NCI-H345 (cell line): ENCODE measurements at regions not wholly inside any gene's neighbourhood (a gene's known extent, or its start where the extent isn't known, plus 50 kb on each side); places are given as distances from the start of the nearest gene placed in this dataset.
A peak's percentile ranks its signal among the peaks of the same experiment; 100 is the strongest.

Experiments used
- DNase-seq: peaks from one replicate; lab custom pipeline; 2025; lab: John Stamatoyannopoulos, UW

- DNase-seq, result no peak
Observed at GRCh38 chr13:55467476-55467875, 1673.2 kb upstream of the PRR20A start.

GRCh38 chr13:55483626-55484158 lies 1657.0 kb upstream of the PRR20A start:
- no peak for DNase-seq

GRCh38 chr13:55493297-55493696 lies 1647.4 kb upstream of the PRR20A start:
- DNase-seq, result no peak

GRCh38 chr13:55497486-55497885 lies 1643.2 kb upstream of the PRR20A start:
- DNase-seq, result no peak

DNA sequence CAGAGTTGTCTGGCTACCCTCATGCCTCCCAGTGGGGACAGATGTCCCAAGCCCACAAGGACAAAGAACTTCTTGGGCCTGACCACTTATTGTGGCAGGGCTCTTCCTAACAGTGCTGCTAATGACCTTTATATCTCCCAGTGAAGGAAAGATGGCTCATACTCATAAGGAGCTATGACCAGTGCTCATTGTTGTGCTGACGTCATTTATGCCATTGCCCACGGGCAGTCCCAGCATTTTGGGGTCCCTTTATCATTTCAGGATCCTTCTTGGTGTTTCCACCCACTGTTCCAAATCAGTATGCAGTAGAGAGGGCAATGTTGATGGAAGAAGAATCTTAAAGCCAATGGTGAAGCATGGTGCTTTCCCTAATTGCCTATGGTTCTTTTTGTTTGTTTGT lies 1640.0 kb upstream of the PRR20A start:
- DNase-seq, result no peak

GRCh38 chr13:55516610-55517009 lies 1624.1 kb upstream of the PRR20A start:
- peak; percentile 5 for DNase-seq

DNA sequence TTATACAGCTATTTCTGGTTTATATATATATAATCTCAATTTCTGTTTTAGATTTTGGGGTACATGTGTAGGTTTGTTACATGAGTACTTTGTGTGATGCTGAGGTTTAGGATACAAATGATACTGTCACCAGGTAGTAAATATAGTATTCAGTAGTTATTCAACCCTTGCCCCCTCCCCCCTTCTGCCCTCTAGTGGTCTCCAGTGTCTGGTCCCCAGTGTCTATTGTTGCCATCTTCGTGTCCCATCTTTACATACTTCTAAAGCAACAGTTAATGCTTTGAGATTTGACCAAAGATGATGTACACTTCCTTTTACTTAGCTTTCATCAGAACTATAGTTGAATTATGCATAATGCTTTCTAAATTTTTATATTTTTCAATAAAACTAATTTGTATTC lies 1623.4 kb upstream of the PRR20A start:
- no peak for DNase-seq

DNA sequence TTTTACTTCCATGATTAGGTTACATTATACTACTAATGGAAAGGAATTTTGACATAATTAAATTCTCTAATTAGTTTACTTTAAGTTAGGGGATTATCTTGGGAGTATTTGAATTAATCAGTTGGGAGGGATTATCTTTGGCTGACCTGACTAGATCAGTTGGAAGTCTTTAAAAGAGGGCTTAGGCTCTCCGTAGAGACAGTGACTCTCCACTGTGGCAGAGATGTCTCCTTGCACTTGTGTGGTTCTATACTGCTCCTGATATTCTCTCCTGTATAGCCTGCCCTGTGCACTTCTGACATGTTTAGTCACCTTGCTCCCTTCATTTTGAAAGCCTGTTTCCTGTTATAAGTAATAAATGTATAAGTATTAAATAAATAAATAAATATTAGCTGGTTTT lies 1612.3 kb upstream of the PRR20A start:
- DNase-seq, result no peak

- DNase-seq, result no peak
Observed at GRCh38 chr13:55534306-55534705, 1606.4 kb upstream of the PRR20A start.

GRCh38 chr13:55538424-55538823 lies 1602.3 kb upstream of the PRR20A start:
- DNase-seq, result no peak

- no peak for DNase-seq
Observed at GRCh38 chr13:55543053-55543452, 1597.7 kb upstream of the PRR20A start.

- no peak for DNase-seq
Observed at GRCh38 chr13:55550624-55551023, 1590.1 kb upstream of the PRR20A start.

GRCh38 chr13:55553701-55554100 lies 1587.0 kb upstream of the PRR20A start:
- peak; percentile 85 for DNase-seq

DNA sequence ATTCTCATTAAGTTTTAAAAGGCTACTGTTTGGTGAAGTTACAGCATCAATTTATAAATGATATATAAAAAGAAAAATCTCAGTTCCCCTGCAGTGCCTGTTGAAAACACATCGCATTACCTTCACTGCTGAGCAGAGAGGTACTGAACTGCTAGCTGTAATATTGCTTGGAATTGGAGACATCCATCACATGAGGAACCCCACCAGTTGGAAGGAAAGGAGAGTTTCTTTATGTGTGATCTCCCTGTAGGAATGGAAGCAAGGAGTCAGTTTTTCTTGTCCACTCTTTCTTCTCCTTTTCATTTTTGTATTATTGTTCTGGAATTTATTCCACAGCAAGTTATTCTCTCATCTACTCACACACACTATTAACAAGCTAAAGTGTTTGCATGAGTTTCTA lies 1586.0 kb upstream of the PRR20A start:
- DNase-seq, result no peak

- DNase-seq, result no peak
Observed at GRCh38 chr13:55560331-55560730, 1580.4 kb upstream of the PRR20A start.

DNA sequence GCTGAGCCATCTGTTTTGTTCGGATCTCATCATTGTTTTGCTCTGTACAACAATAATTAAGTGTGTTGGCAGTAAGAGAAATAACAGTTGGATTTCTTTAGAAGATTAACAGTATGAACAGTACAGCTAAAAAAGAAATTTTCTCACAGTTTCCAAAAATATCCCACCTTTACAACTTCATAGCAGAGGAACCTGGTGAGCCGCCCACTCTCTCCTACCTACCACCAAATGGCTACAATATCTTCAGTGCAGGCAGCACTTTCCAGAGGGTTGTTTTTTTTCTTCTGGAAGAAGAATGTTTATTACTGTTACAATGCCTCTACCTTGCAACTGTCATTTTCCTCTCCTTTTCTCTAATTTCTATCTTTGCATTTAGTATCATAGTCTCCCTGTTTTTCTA lies 1577.5 kb upstream of the PRR20A start:
- DNase-seq, result no peak

- no peak for DNase-seq
Observed at GRCh38 chr13:55566334-55566733, 1574.4 kb upstream of the PRR20A start.

- no peak for DNase-seq
Observed at GRCh38 chr13:55566779-55567178, 1573.9 kb upstream of the PRR20A start.

DNA sequence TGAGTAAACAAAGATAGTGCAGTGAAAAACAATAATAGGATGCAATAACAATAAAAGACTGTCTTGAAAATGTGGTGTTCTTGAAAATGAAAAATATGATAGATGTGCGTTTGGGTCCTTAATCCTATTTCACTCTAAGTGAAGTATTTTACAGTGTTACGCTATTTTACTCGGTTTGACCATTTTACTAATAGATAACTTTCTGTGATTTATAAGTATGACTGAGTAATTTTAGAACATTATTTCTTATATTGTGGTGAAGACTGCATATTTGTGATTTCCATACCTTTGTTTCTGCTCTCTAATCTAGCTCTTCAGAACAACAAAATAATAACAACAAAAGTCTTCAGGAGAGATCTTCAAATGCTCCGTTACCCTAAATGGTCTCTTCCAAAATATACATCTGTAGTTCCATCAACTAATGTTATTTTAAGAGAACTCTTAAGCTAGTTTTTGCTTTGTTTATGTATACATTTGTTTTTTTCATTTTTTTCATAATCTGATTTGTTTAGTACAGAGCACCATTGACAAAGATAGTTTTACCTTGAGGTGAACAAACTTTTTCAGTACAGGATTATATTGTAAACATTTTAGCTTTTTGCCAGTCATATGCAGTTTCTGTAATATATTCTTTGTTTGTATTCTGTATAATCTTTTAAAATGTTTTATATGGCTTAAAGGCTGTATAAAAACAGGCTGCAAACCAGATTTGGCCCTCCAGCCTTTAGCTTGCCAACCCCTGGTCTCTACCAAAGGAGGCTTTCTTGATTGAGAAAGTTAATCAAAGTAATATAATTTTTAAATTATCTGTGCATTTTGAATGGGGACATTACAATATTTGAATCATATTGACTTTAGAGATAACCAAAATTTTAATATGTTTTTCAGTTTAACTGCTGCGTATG lies 1572.7 kb upstream of the PRR20A start:
- DNase-seq, result no peak

GRCh38 chr13:55569082-55569481 lies 1571.6 kb upstream of the PRR20A start:
- DNase-seq, result no peak

DNA sequence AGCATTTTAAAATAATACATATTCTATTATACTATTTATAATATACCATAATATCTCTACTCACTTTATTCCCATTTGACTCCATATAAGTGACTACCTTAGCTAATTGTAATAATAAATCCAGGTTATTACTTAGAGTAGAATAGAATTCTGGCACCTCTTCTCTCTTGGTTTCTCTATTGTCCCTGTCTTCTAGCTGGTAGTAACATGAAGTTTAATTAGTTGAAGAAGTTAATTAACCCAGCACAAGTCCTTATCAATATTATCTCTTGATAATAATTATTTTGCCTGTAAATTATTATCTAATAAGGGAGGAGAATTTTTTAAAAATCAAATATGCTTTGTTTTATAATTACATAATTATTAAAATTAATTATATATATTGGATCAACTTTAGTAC lies 1571.2 kb upstream of the PRR20A start:
- no peak for DNase-seq

DNA sequence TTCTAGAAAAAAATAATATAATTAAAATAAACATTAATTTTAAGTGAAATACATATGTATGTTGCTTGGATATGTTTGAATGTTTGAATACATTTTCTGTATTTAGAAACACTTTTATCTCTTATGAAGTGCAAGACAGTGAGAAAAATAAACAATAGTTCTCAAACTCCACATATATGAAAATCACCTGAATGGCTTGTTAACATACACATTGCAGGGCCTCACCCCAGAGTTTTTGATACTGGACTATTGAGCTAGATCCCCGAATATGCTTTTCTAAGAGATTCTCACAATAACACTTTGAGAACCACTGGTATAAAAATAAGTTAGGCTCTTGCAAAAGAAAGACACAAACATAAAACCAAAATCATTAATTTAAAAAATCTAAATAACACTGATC lies 1570.3 kb upstream of the PRR20A start:
- no peak for DNase-seq

DNA sequence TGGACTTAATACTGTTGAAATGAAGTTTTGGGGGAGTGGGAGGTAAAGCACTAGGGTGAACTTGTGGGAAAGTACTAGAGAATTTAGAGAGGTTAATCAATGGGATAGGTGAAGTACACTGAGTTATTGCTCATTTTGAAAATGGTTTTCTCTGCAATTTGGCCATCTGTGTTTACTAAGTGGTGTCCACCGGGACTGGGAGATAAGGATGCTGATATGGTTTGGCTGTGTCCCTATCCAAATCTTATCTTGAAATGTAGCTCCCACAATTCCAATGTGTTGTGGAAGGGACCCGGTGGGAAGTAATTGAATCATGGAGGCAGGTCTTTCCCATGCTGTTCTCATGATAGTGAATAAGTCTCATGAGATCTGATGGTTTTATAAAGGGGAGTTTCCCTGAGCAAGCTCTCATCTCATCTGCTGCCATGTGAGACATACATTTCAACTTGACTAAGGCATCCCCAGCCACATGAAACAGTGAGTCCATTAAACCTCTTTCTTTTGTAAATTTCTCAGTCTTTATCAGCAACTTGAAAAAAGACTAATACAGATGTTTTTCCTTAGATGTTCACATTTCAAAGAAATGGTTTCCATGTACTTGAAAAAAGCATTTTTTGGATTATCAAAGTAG lies 1569.4 kb upstream of the PRR20A start:
- DNase-seq, result no peak
